ENCODE measurements at regions not wholly inside any gene's neighbourhood (a gene's known extent, or its start where the extent isn't known, plus 50 kb on each side); places are given as distances from the start of the nearest gene placed in this dataset.

DNA sequence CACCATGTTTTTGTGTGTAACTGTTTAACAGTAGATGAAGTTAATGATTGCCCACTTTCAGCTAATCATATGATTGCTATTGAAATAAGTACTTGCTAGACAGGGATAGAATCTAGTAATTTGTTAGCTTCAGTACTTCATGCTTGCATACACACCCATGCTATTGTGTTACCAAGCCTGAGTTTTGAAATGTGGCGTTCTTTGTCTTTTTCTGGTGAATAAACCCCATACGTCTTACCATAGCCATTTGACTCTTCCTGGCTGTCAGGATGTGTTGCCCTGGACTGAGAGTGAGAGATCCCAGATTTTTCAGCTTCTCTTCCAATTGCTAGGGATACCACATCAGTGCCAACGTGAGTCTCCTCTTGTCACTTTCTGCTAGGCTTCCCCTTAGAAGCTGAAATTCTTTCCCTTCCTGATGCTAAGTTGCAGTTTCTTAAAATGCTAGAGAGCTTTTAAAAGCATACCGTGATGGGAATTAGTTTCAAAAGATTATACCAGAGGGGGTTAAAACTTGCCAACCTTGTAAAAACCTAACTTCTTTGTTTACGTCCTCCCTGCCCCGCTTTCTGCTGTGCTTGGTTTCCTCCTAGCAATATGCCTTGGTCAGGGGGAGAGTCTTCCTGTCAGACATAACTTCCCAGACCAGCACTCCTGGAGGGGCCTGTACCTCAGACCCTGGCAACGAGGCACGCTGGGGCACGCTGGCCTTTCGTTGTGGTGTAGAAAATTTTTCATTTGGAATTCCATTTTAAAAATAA is 62.9 kb upstream of the ULK4 start (continued):
- TF ChIP-seq, protein P1, sequence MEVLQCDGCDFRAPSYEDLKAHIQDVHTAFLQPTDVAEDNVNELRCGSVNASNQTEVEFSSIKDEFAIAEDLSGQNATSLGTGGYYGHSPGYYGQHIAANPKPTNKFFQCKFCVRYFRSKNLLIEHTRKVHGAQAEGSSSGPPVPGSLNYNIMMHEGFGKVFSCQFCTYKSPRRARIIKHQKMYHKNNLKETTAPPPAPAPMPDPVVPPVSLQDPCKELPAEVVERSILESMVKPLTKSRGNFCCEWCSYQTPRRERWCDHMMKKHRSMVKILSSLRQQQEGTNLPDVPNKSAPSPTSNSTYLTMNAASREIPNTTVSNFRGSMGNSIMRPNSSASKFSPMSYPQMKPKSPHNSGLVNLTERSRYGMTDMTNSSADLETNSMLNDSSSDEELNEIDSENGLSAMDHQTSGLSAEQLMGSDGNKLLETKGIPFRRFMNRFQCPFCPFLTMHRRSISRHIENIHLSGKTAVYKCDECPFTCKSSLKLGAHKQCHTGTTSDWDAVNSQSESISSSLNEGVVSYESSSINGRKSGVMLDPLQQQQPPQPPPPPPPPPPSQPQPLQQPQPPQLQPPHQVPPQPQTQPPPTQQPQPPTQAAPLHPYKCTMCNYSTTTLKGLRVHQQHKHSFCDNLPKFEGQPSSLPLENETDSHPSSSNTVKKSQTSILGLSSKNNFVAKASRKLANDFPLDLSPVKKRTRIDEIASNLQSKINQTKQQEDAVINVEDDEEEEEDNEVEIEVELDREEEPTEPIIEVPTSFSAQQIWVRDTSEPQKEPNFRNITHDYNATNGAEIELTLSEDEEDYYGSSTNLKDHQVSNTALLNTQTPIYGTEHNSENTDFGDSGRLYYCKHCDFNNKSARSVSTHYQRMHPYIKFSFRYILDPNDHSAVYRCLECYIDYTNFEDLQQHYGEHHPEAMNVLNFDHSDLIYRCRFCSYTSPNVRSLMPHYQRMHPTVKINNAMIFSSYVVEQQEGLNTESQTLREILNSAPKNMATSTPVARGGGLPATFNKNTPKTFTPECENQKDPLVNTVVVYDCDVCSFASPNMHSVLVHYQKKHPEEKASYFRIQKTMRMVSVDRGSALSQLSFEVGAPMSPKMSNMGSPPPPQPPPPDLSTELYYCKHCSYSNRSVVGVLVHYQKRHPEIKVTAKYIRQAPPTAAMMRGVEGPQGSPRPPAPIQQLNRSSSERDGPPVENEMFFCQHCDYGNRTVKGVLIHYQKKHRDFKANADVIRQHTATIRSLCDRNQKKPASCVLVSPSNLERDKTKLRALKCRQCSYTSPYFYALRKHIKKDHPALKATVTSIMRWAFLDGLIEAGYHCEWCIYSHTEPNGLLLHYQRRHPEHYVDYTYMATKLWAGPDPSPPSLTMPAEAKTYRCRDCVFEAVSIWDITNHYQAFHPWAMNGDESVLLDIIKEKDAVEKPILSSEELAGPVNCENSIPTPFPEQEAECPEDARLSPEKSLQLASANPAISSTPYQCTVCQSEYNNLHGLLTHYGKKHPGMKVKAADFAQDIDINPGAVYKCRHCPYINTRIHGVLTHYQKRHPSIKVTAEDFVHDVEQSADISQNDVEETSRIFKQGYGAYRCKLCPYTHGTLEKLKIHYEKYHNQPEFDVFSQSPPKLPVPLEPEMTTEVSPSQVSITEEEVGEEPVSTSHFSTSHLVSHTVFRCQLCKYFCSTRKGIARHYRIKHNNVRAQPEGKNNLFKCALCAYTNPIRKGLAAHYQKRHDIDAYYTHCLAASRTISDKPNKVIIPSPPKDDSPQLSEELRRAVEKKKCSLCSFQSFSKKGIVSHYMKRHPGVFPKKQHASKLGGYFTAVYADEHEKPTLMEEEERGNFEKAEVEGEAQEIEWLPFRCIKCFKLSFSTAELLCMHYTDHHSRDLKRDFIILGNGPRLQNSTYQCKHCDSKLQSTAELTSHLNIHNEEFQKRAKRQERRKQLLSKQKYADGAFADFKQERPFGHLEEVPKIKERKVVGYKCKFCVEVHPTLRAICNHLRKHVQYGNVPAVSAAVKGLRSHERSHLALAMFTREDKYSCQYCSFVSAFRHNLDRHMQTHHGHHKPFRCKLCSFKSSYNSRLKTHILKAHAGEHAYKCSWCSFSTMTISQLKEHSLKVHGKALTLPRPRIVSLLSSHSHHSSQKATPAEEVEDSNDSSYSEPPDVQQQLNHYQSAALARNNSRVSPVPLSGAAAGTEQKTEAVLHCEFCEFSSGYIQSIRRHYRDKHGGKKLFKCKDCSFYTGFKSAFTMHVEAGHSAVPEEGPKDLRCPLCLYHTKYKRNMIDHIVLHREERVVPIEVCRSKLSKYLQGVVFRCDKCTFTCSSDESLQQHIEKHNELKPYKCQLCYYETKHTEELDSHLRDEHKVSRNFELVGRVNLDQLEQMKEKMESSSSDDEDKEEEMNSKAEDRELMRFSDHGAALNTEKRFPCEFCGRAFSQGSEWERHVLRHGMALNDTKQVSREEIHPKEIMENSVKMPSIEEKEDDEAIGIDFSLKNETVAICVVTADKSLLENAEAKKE (CRISPR knock-in tag; IDR thresholded peaks at IDR 0.05) = no peak
- TF ChIP-seq STAT1 (IDR thresholded peaks at IDR 0.05; ENCODE audit: unreplicated experiment) = no peak
- no peak for TF ChIP-seq JUNB (IDR thresholded peaks at IDR 0.05; ENCODE audit: unreplicated experiment)
- no peak for TF ChIP-seq ETS1 (IDR thresholded peaks at IDR 0.05)
- TF ChIP-seq, protein P2, sequence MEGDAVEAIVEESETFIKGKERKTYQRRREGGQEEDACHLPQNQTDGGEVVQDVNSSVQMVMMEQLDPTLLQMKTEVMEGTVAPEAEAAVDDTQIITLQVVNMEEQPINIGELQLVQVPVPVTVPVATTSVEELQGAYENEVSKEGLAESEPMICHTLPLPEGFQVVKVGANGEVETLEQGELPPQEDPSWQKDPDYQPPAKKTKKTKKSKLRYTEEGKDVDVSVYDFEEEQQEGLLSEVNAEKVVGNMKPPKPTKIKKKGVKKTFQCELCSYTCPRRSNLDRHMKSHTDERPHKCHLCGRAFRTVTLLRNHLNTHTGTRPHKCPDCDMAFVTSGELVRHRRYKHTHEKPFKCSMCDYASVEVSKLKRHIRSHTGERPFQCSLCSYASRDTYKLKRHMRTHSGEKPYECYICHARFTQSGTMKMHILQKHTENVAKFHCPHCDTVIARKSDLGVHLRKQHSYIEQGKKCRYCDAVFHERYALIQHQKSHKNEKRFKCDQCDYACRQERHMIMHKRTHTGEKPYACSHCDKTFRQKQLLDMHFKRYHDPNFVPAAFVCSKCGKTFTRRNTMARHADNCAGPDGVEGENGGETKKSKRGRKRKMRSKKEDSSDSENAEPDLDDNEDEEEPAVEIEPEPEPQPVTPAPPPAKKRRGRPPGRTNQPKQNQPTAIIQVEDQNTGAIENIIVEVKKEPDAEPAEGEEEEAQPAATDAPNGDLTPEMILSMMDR (conservative IDR thresholded peaks at IDR 0.05; ENCODE audit: low read depth in 2 of 2) = no peak
- TF ChIP-seq ZNF114 (CRISPR knock-in tag; IDR thresholded peaks at IDR 0.05) = no peak
- TF ChIP-seq POLR2AphosphoS5 (IDR thresholded peaks at IDR 0.05; ENCODE audit: low read depth) = no peak
- no peak for TF ChIP-seq CREB1 (CRISPR knock-in tag; IDR thresholded peaks at IDR 0.05; ENCODE audit: low read depth)
- no peak for TF ChIP-seq ZNF331 (CRISPR knock-in tag; IDR thresholded peaks at IDR 0.05; ENCODE audit: low read depth)
- TF ChIP-seq EZH2 (IDR thresholded peaks at IDR 0.05; ENCODE audit: low read depth, unreplicated experiment) = no peak
